GM19025 (cell line): ENCODE measurements at regions not wholly inside any gene's neighbourhood (a gene's known extent, or its start where the extent isn't known, plus 50 kb on each side); places are given as distances from the start of the nearest gene placed in this dataset.
"Not testable (repeated sequence)": the region's sequence is repeated elsewhere in the genome, so short reads cannot be mapped to it uniquely, and the experiment has no call there.

Source experiments
- ATAC-seq: cut with Tn5 transposase; IDR thresholded peaks from one replicate; pipeline ENCODE4 v1.9.1; 2021; ENCODE audit warnings: mild to moderate bottlenecking, low read depth, moderate library complexity; ENCODE audit not compliant: unreplicated experiment

DNA sequence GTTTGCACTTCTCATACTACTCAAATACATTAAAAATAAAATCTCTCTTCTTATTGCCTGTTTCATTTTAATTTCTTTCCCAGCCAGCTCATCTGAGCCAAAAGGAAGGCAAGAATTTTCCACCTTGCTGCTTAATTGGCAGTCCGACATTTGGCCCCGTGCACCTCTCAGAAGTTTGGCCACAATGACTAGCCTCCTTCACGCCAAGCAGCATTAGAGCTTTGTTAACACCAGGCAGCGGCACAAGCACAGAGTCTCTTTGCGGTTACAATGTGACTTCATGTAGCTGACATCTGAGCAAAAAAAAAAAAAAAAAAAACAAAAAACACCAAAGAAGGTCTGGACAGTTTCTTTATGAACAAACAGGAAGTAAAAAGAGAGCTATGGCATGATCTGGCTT is 248.9 kb downstream of the OSR1 start:
- ATAC-seq, result no peak

DNA sequence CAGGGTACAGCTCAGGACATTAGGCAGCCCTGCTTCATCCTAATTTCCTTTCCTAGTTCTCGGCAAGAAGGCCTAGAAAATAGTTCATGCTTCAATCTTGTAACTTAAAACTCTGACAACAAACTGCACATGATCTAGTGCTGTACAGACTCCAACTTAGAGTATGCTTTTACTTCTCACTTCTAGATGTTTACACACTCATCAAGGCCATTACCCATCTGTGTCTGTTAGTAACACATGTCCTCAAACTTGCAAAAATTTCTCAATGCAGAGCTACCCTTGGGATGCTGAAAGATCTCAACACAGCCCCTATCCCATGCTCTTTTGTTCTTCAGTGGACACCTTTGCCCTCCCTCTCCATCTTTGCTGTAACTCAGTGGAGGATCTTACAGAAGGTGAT is 252.0 kb downstream of the OSR1 start:
- no peak for ATAC-seq

DNA sequence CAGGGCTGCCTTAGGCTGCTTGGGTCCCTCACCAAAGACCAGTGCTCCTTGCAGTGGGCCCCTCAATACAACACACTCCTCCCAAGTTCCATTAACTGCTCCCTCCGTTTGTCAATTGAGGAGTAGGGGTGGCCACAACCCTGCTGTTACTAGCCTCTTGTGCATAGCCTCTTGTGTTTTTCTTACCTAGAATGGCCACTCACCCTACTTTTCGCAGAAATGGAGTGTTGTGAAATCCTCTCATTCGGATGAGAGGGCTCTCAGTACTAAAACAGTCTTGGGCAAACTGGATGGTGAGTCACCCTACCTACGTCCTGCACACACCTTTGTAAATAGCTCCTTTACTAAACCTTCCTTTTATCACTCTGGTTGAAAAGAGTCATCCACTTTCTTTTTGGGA is 253.9 kb downstream of the OSR1 start:
- no peak for ATAC-seq

- no peak for ATAC-seq
These were observed 255.6 kb downstream of the OSR1 start for GRCh38 chr2:19102696-19103423.

GRCh38 chr2:19101968-19102367 is 256.5 kb downstream of the OSR1 start:
- no peak for ATAC-seq

- ATAC-seq, result no peak
These were observed 257.9 kb downstream of the OSR1 start for GRCh38 chr2:19100570-19100969.

- ATAC-seq, result no peak
These were observed 259.2 kb downstream of the OSR1 start for GRCh38 chr2:19099181-19099580.

DNA sequence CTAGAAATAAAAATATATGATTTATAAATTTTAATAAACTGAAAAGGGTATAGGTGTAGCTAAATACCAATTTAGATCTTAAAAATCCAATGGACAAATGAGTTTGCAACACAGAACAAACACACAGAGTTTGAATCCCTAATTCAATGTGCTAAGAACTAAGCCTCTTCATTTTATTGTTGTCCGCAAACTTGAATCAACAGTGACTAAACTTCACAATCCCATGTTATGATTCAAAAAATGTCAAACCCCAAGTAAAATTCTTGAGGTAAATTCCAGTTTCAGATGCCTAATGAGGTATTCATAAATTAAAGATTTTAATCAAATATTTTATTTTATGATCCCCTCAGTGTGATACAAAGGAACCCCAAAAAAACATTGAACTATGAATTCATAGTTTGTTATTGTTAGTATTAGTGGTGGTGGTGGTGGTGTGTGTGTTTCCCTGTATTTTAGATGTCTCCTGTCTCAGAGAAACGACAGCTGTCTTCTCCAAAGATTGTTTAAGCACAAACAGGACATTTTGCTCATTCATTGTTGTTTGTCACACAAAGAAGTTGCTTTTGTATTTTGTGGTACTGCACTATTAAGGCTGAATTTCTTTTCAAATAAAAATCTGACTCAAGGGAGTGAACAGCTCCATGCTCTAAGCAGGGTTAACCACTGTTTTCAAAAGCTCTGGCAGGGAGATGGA is 259.8 kb downstream of the OSR1 start:
- ATAC-seq, result no peak

DNA sequence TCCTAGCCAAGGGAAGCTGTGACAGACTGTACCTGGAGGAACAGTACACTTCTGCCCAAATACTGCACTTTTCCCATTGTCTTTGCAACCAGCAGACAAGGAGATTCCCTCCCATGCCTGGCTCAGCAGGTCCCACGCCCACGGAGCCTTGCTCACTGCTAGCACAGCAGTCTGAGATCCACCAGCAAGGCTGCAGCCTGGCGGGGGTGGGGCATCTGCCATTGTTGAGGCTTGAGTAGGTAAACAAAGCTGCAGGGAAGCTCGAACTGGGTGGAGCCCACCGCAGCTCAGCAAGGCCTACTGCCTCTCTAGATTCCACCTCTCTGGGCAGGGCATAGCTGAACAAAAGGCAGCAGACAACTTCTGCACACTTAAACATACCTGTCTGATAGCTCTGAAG is 268.9 kb downstream of the OSR1 start:
- not testable (repeated sequence) for ATAC-seq

- no peak for ATAC-seq
These were observed 272.2 kb downstream of the OSR1 start for GRCh38 chr2:19086231-19086651.

- no peak for ATAC-seq
These were observed 279.7 kb downstream of the OSR1 start for GRCh38 chr2:19078709-19079108.

DNA sequence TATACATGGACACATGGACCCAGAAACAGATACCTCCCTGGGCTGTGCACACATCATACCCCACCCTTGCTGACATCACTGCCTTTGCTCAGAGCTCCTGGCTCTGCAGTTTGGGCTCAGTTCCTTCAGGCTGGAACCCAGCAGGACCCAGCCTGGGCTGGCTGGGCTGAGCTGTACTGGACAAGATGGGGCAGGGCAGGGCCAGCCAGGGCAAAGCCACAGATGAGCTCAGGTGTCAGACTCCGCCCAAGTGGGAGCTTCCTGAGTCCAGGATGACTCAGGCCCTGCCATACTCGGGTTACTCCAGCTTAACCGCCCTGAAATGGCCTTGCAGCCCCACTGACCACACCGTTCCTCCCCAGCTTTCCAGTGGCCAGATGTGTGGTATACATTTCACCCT is 284.9 kb downstream of the OSR1 start:
- ATAC-seq, result no peak

- ATAC-seq, result no peak
These were observed 286.3 kb downstream of the OSR1 start for GRCh38 chr2:19072161-19072560.

- ATAC-seq, result no peak
These were observed 287.5 kb downstream of the OSR1 start for GRCh38 chr2:19070886-19071285.

DNA sequence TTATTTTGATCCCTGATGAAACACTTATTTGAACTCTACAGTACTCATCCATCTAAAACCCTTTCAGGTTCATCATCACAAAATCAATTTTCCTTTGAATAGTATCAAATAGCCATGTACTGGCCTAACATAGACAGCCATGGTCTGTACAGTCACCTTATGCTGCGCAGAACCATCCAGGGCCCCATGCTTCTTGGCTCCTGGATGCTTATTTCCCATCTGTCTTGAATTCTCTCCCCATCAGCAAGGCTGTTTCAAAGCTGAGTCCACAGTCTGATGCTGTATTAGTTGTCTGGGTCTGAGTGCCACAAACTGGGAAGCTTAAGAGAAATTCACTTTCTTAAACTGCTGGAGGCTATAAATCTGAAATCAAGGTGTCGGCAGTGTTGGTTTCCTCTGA is 290.2 kb downstream of the OSR1 start:
- ATAC-seq, result no peak

DNA sequence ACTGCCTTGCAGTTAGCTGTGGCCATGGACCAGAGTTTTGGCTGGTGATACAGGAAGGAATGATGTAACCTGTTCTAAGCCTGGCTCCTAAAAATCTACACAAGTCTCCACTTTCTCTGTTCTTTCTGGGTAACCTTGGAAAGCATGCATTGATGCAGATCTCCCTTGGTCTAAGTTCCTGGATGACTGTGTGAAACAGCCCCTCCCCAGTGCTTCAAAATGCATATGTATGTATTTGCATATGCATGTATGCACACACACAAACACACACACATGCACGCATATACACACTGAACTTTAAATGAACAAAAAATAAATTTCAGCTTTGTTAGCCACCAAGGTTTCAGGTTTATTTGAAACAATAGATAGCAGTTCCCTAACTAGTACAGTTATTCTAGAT is 296.1 kb downstream of the OSR1 start:
- no peak for ATAC-seq

DNA sequence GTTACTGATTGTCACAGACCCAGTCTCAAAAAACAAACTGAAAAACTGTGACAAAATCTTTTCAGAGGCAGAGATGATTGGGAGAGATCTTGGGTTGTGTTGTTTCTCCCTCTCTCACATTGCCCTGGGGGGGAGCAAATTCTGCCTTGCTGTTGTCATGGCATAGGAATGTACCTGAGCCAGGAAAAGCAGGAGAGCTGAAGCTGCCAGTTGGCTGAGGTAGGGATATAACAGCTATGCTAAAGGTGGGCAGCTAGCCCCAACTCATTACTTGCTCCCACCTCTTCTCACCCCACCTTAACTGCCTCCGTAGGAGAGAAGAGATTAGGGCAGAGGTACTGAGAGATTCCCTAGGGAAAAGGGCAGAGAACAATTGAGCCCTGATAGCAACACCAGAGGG is 299.3 kb downstream of the OSR1 start:
- ATAC-seq, result no peak

GRCh38 chr2:19051203-19051831 is 307.1 kb downstream of the OSR1 start:
- no peak for ATAC-seq

DNA sequence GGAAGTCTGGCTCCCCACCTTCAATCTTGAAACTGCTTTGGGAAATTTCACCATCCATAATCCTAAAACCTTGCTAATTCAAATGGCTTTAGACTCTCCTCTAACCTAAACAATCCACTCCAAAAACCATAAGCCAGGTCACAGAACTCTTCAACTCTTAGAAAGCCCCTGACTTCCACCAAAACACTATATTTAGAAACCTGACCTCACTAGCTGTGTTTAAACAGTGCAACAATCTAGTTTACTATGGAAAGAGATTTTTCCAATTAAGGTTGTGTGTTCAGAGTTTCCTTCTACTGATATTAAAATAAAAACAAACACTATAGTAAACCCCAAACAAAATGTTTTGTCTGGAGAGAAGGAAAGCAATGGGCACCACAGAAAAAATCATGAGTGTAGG is 308.1 kb downstream of the OSR1 start:
- ATAC-seq, result no peak

DNA sequence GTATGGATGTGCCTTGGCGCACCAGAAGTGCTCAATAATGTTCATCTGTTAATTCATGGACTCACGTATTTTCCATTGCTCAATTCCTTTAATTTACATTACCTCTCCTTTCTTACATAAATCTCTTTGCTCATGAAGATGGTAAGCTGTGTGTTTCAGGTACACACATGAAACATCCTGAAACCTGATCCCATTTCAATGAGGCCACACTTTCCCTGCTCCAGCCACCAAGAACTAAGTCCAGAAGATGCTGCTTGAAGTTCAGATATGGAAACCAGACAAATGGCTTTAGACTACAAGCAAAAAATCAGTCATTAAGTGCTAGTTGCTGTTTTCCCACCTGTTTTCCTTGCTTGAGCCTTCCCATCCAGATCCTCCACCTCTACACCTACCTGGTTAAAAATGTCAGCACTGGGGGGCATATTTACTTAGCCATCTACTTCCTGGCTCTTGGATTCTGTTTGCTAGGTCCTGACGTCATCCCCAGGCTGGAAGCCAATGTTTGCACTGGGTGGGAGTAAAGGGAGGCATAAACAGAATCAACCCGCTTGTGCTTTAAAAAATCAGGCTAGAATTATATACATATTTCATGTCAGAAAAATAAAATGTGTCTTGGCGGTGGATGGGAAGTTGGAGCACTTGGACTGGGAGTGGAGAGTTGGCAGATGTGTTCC is 309.7 kb downstream of the OSR1 start:
- no peak for ATAC-seq
